Uterus (tissue), 3 donors: ENCODE measurements at regions not wholly inside any gene's neighbourhood (a gene's known extent, or its start where the extent isn't known, plus 50 kb on each side); places are given as distances from the start of the nearest gene placed in this dataset.

ENCODE experiments used
- DNase-seq, 2 donors: peaks; one replicate each; pipeline ENCODE4 v3.0.0-alpha.2; 2019 to 2020
- H3K27ac ChIP-seq, 2 donors: fragments of 200-600 bp; sonication (generic); 1 replicate in 1 of 2; 2 replicates in 1 of 2; pipeline ENCODE4 v1.5.1; 2016 to 2018
- H3K27me3 ChIP-seq, 2 donors: fragments of 200-600 bp; sonication (generic); one replicate each; pipeline ENCODE4 v1.5.1; 2018 to 2019; ENCODE audit warnings: control low read depth in 1 of 2
- H3K36me3 ChIP-seq, 2 donors: fragments of 200-600 bp; sonication (generic); one replicate each; pipeline ENCODE4 v1.5.1; 2019; ENCODE audit warnings: control low read depth in 1 of 2
- H3K4me1 ChIP-seq, 2 donors: fragments of 200-600 bp; sonication (generic); one replicate each; pipeline ENCODE4 v1.5.1; 2018 to 2019; ENCODE audit warnings: control low read depth in 1 of 2
- H3K4me3 ChIP-seq, 2 donors: fragments of 200-600 bp; sonication (generic); 1 replicate in 1 of 2; 2 replicates in 1 of 2; pipeline ENCODE4 v1.5.1; 2018 to 2019; ENCODE audit warnings: mild to moderate bottlenecking in 1 of 2
- H3K9me3 ChIP-seq, 2 donors: fragments of 200-600 bp; sonication (generic); one replicate each; pipeline ENCODE4 v1.5.1; 2019; ENCODE audit warnings: control low read depth in 1 of 2
- CTCF ChIP-seq, 4 experiments: fragments of 200-600 bp in 2 of 4; fragments of 450-650 bp in 2 of 4; sonication (generic) in 2 of 4; IDR thresholded peaks; one replicate each; pipeline ENCODE4 v1.5.1; 2016 to 2019; ENCODE audit warnings: antibody characterized with exemption in 4 of 4, mild to moderate bottlenecking in 2 of 4, moderate library complexity in 1 of 4
- POLR2A ChIP-seq, 2 donors: fragments of 450-650 bp; IDR thresholded peaks; one replicate each; pipeline ENCODE4 v1.6.1; 2016; ENCODE audit warnings: antibody characterized with exemption in 2 of 2, mild to moderate bottlenecking in 1 of 2, moderate library complexity in 1 of 2
- intact Hi-C: fragments of 100-400 bp; cut with DNase I; formaldehyde crosslinking; loops from one replicate; pipeline ENCODE4 v1.15.1; 2023; ENCODE audit warnings: low total_unique reads
- donor health status: DM: yes; HTN: yes; CAD: no.

GRCh38 chr18:67154979-67155378 is 361.5 kb downstream of the DSEL start:
- H3K4me1 ChIP-seq = no peaks in the 10 kb centered on the region
- peaks cover 0 to 5% of the 10 kb centered on the region in 2 donors for H3K27me3 ChIP-seq
- no peaks in the 10 kb centered on the region for H3K36me3 ChIP-seq
- no peak for DNase-seq
- H3K4me3 ChIP-seq = no peak overlapping the region
- no peak for TF ChIP-seq CTCF (IDR thresholded peaks at IDR 0.05)
- H3K9me3 ChIP-seq = no peaks in the 10 kb centered on the region
- H3K27ac ChIP-seq = no peak overlapping the region
- intact Hi-C loops = no loop called here

DNA sequence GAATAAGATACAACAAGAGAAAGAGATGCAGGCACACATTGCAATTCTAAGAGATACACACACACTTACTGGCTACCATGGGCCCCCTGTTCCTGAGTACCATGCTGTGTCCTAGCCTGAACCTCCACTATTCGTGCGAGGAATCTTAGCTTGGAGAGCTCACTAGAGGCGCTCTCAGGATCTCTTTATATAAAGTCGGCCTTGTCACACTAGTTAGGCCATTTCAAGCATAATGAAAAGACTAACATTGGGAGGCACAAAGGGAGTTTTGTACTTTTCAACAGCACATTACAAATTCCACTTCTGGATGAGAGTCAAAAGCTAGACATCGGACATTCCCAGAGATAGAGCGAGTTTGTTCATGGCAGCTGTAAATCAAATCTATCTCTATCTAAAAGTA is 365.2 kb downstream of the DSEL start:
- Histone ChIP-seq H3K27me3 (no peaks in the 10 kb centered on the region), H3K4me3 (no peak overlapping the region), H3K36me3 (no peaks in the 10 kb centered on the region), H3K27ac (no peak overlapping the region), H3K9me3 (no peaks in the 10 kb centered on the region), H3K4me1 (no peaks in the 10 kb centered on the region)
- no peak for DNase-seq
- TF ChIP-seq POLR2A (IDR thresholded peaks at IDR 0.05) (no peak), CTCF (IDR thresholded peaks at IDR 0.05) (no peak)
- intact Hi-C loops = no loop called here

- Histone ChIP-seq H3K27me3 (no peaks in the 10 kb centered on the region), H3K27ac (no peak overlapping the region), H3K36me3 (no peaks in the 10 kb centered on the region), H3K9me3 (no peaks in the 10 kb centered on the region), H3K4me1 (no peaks in the 10 kb centered on the region), H3K4me3 (no peak overlapping the region)
- no peak for DNase-seq
- no peak for TF ChIP-seq POLR2A (IDR thresholded peaks at IDR 0.05)
- TF ChIP-seq CTCF (IDR thresholded peaks at IDR 0.05) = no peak
- intact Hi-C loops = no loop called here
These were observed 370.8 kb downstream of the DSEL start for GRCh38 chr18:67145586-67146292.

DNA sequence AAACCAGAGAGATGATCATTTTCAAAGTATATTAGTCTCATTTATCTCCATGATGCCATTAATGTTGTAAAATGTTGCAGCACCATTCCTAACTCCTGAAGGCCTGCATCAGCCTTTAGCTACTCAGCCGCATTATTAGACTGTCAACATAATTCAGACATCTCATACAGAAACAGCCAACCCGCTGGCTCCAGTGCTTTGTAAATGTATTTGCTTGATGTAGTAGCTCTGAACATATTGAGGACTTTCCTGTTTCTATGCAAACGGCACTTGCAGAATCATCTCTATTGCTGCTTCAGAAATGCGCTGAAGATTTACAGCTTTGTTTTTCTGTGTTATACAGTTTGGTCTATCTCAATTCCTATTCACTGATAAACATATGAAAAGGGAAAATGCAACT is 372.2 kb downstream of the DSEL start:
- intact Hi-C loops = no loop called here

GRCh38 chr18:67143028-67143427 is 373.5 kb downstream of the DSEL start:
- H3K27ac ChIP-seq = no peak overlapping the region
- H3K4me3 ChIP-seq = no peak overlapping the region
- no peak for DNase-seq
- no peaks in the 10 kb centered on the region for H3K9me3 ChIP-seq
- H3K27me3 ChIP-seq = no peaks in the 10 kb centered on the region
- H3K36me3 ChIP-seq = no peaks in the 10 kb centered on the region
- intact Hi-C loops = no loop called here
- no peak for TF ChIP-seq POLR2A (IDR thresholded peaks at IDR 0.05)
- no peak for TF ChIP-seq CTCF (IDR thresholded peaks at IDR 0.05)
- H3K4me1 ChIP-seq = no peaks in the 10 kb centered on the region

More for the DNA sequence above, 372.2 kb downstream of the DSEL start:
- Histone ChIP-seq H3K4me3 (no peak overlapping the region), H3K36me3 (no peaks in the 10 kb centered on the region), H3K27ac (no peak overlapping the region), H3K4me1 (no peaks in the 10 kb centered on the region), H3K27me3 (no peaks in the 10 kb centered on the region), H3K9me3 (no peaks in the 10 kb centered on the region)
- no peak for DNase-seq
- TF ChIP-seq POLR2A (IDR thresholded peaks at IDR 0.05) (no peak), CTCF (IDR thresholded peaks at IDR 0.05) (no peak)
